SK-N-SH treated with all-trans-retinoic acid at 6 μM for 48 hours (cell line): ENCODE measurements at regions not wholly inside any gene's neighbourhood (a gene's known extent, or its start where the extent isn't known, plus 50 kb on each side); places are given as distances from the start of the nearest gene placed in this dataset.

Source experiments
- ARNTL ChIP-seq: fragments of 450-650 bp; formaldehyde crosslinking; IDR thresholded peaks from 2 replicates; pipeline ENCODE4 v1.5.0; 2020; ENCODE audit warnings: low read depth, mild to moderate bottlenecking, moderate library complexity, borderline replicate concordance
- CREB5 ChIP-seq: fragments of 250-450 bp; sonication (Bioruptor Pico); IDR thresholded peaks from 2 replicates; pipeline ENCODE4 v1.5.1; 2020; ENCODE audit warnings: low read depth, mild to moderate bottlenecking, moderate library complexity
- CSDC2 ChIP-seq: fragments of 250-450 bp; sonication (Bioruptor Pico); IDR thresholded peaks from 2 replicates; pipeline ENCODE4 v1.5.0; 2020; ENCODE audit warnings: mild to moderate bottlenecking, moderate library complexity
- ESRRG ChIP-seq: fragments of 250-450 bp; sonication (Bioruptor Pico); IDR thresholded peaks from 2 replicates; pipeline ENCODE4 v1.6.1; 2021; ENCODE audit warnings: mild to moderate bottlenecking
- GLIS3 ChIP-seq: fragments of 250-450 bp; sonication (Bioruptor Pico); IDR thresholded peaks from 2 replicates; pipeline ENCODE4 v1.5.0; 2020; ENCODE audit warnings: mild to moderate bottlenecking, moderate library complexity
- PATZ1 ChIP-seq: fragments of 250-450 bp; sonication (Bioruptor Pico); IDR thresholded peaks from 2 replicates; pipeline ENCODE4 v1.8.0; 2020; ENCODE audit warnings: mild to moderate bottlenecking, moderate library complexity, borderline replicate concordance
- POU6F1 ChIP-seq: fragments of 250-450 bp; sonication (Bioruptor Pico); IDR thresholded peaks from 2 replicates; pipeline ENCODE4 v1.8.0; 2021; ENCODE audit warnings: low read depth, mild to moderate bottlenecking, moderate library complexity, borderline replicate concordance
- PPARA ChIP-seq: fragments of 250-450 bp; sonication (Bioruptor Pico); IDR thresholded peaks from 2 replicates; pipeline ENCODE4 v1.5.0; 2020; ENCODE audit warnings: mild to moderate bottlenecking, borderline replicate concordance
- SNAI2 ChIP-seq: fragments of 250-450 bp; sonication (Bioruptor Pico); IDR thresholded peaks from 2 replicates; pipeline ENCODE4 v1.5.0; 2020; ENCODE audit warnings: mild to moderate bottlenecking, moderate library complexity
- TSHZ2 ChIP-seq: fragments of 250-450 bp; sonication (Bioruptor Pico); IDR thresholded peaks from 2 replicates; pipeline ENCODE4 v1.5.0; 2020; ENCODE audit warnings: mild to moderate bottlenecking, moderate library complexity
- ZFP3 ChIP-seq: fragments of 250-450 bp; sonication (Bioruptor Pico); IDR thresholded peaks from 2 replicates; pipeline ENCODE4 v1.5.0; 2020; ENCODE audit warnings: mild to moderate bottlenecking, moderate library complexity
- ZFP30 ChIP-seq: fragments of 450-650 bp; formaldehyde crosslinking; IDR thresholded peaks from 2 replicates; pipeline ENCODE4 v1.5.0; 2022; ENCODE audit warnings: mild to moderate bottlenecking, moderate library complexity
- ZNF565 ChIP-seq: fragments of 450-650 bp; formaldehyde crosslinking; conservative IDR thresholded peaks from 2 replicates; pipeline ENCODE4 v1.5.0; 2020; ENCODE audit warnings: low read depth, mild to moderate bottlenecking, moderate library complexity
- ZNF8 ChIP-seq: fragments of 450-650 bp; formaldehyde crosslinking; IDR thresholded peaks from 2 replicates; pipeline ENCODE4 v1.5.0; 2020; ENCODE audit warnings: mild to moderate bottlenecking, moderate library complexity

- TF ChIP-seq ZNF565 (CRISPR knock-in tag) (no peak), ZNF8 (no peak), CREB5 (CRISPR knock-in tag) (no peak), ZFP3 (no peak), SNAI2 (CRISPR knock-in tag) (no peak), ARNTL (CRISPR knock-in tag) (no peak), PATZ1 (no peak), ZFP30 (CRISPR knock-in tag) (no peak), POU6F1 (CRISPR knock-in tag) (no peak), TSHZ2 (CRISPR knock-in tag) (no peak), ESRRG (no peak), GLIS3 (CRISPR knock-in tag) (no peak), PPARA (CRISPR knock-in tag) (no peak), CSDC2 (CRISPR knock-in tag) (no peak)
Observed at GRCh38 chr4:27524224-27524623, 663.6 kb downstream of the STIM2 start.
